Astrocyte (in vitro differentiated cells and primary cell): ENCODE measurements at regions not wholly inside any gene's neighbourhood (a gene's known extent, or its start where the extent isn't known, plus 50 kb on each side); places are given as distances from the start of the nearest gene placed in this dataset.
"Not testable (repeated sequence)": the region's sequence is repeated elsewhere in the genome, so short reads cannot be mapped to it uniquely, and the experiment has no call there.

Experiments
- CTCF ChIP-seq: IDR thresholded peaks from 2 replicates; pipeline ENCODE4 v1.5.1; 2011; ENCODE audit warnings: low read depth, mild to moderate bottlenecking, inconsistent platforms, low read length, moderate library complexity; ENCODE audit not compliant: insufficient read depth
- EZH2 ChIP-seq: IDR thresholded peaks from 2 replicates; pipeline ENCODE4 v1.6.1; 2012; ENCODE audit warnings: mild to moderate bottlenecking, low read length, inconsistent platforms; ENCODE audit not compliant: insufficient read depth

GRCh38 chr22:48911067-48911466, 916.6 kb downstream of the BRD1 start:
- not testable (repeated sequence) for TF ChIP-seq EZH2, CTCF
